ENCODE measurements at regions not wholly inside any gene's neighbourhood (a gene's known extent, or its start where the extent isn't known, plus 50 kb on each side); places are given as distances from the start of the nearest gene placed in this dataset.
"Not testable (repeated sequence)": the region's sequence is repeated elsewhere in the genome, so short reads cannot be mapped to it uniquely, and the experiment has no call there.

- TF ChIP-seq CTCF (conservative IDR thresholded peaks at IDR 0.05; ENCODE audit: low read depth, low read length); EZH2 (IDR thresholded peaks at IDR 0.05; ENCODE audit: borderline replicate concordance, low read depth, low read length, poor library complexity, severe bottlenecking): not testable (repeated sequence)
Measured at GRCh38 chr10:65269551-65269950, 1656.3 kb upstream of the LRRTM3 start.

Measured in A673 (cell line).